ENCODE measurements at regions not wholly inside any gene's neighbourhood (a gene's known extent, or its start where the extent isn't known, plus 50 kb on each side); places are given as distances from the start of the nearest gene placed in this dataset.

DNA sequence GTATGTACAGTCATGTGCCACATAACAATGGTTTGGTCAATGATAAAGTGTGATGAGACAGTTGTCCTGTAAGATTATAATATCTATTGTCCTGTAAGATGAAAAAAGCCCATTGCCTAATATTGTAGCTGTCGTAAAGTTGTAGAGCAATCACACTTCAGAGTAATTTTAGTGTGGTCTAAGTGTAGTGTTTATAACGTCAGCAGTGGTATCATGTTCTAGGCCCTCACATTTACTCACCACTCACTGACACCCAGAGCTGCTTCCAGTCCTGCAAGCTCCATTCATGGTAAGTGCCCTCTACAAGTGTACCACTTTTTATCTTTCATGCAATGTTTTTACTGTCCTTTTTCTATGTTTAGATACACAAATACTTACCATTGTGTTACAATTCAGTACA, 259.9 kb upstream of the RAB4A start:
- intact Hi-C loops (cut with DNase I), result no loop called here
- no peaks in the 10 kb centered on the region for H3K36me3 ChIP-seq
- DNase-seq, result no peak
- 71 to 94% (median 87%) methylated on average over 2 of the region's 2 CpGs for WGBS, 3 donors
- no peak overlapping the region for H3K4me3 ChIP-seq
- H3K4me1 ChIP-seq (ENCODE audit: insufficient read depth), result peaks cover 5% of the 10 kb centered on the region
- no peak overlapping the region for H3K27ac ChIP-seq
- no peaks in the 10 kb centered on the region for H3K9me3 ChIP-seq
- no peaks in the 10 kb centered on the region for H3K27me3 ChIP-seq
- TF ChIP-seq, protein P1, sequence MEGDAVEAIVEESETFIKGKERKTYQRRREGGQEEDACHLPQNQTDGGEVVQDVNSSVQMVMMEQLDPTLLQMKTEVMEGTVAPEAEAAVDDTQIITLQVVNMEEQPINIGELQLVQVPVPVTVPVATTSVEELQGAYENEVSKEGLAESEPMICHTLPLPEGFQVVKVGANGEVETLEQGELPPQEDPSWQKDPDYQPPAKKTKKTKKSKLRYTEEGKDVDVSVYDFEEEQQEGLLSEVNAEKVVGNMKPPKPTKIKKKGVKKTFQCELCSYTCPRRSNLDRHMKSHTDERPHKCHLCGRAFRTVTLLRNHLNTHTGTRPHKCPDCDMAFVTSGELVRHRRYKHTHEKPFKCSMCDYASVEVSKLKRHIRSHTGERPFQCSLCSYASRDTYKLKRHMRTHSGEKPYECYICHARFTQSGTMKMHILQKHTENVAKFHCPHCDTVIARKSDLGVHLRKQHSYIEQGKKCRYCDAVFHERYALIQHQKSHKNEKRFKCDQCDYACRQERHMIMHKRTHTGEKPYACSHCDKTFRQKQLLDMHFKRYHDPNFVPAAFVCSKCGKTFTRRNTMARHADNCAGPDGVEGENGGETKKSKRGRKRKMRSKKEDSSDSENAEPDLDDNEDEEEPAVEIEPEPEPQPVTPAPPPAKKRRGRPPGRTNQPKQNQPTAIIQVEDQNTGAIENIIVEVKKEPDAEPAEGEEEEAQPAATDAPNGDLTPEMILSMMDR (IDR thresholded peaks at IDR 0.05), result no peak
- no peak for TF ChIP-seq POLR2A (IDR thresholded peaks at IDR 0.05)
- no peak for TF ChIP-seq EP300 (IDR thresholded peaks at IDR 0.05)

DNA sequence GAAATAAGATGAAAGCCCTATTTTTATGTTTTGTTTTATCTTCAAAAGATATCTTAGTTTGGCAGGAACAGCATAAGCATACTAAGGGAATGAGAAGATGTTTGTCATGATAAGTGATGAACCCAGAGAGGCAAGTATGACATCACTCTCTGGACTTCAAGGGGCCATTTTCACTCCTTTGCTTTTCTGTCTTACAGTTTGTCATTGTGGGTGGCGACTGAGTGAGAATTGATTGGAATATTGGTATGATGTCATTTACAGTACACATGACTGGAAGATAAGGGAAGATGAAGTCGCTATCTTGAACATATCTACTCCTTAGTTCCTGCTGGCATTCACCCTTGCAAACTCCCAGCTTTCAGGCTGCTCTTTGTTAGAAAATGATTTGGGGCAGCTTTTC, 258.1 kb upstream of the RAB4A start:
- no peak for TF ChIP-seq POLR2A (IDR thresholded peaks at IDR 0.05)
- TF ChIP-seq EP300 (IDR thresholded peaks at IDR 0.05), result no peak
- TF ChIP-seq, protein P1 (IDR thresholded peaks at IDR 0.05), result no peak
- Histone ChIP-seq H3K27me3 (no peaks in the 10 kb centered on the region), H3K4me3 (no peak overlapping the region), H3K4me1 (ENCODE audit: insufficient read depth) (peaks cover 5% of the 10 kb centered on the region), H3K27ac (no peak overlapping the region), H3K36me3 (no peaks in the 10 kb centered on the region), H3K9me3 (no peaks in the 10 kb centered on the region)
- WGBS, 3 donors, result 86 to 93% (median 90%) methylated on average over 2 of the region's 2 CpGs
- intact Hi-C loops (cut with DNase I), result no loop called here
- no peak for DNase-seq

DNA sequence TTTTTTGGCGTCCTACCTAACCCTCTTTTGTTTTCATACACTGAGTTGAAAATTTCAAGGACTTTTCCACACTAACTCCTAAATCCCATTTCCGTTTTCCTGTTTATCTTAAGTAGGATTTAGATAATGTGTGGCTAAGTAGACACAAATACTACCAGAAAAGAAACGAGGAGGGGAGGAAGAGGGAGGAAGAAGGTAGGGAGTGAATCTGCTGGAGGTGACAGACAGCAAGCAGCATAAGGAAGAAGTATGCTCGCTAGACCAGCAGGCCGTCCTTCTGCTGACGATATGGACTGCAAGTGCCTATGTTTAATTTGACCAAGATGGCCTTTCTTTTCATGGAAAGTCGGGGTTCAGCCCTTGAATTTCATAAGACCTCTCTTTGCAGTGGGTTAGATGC, 256.9 kb upstream of the RAB4A start:
- H3K27ac ChIP-seq, result no peak overlapping the region
- TF ChIP-seq POLR2A (IDR thresholded peaks at IDR 0.05) (no peak), EP300 (IDR thresholded peaks at IDR 0.05) (no peak)
- TF ChIP-seq, protein P1 (IDR thresholded peaks at IDR 0.05), result no peak

DNA sequence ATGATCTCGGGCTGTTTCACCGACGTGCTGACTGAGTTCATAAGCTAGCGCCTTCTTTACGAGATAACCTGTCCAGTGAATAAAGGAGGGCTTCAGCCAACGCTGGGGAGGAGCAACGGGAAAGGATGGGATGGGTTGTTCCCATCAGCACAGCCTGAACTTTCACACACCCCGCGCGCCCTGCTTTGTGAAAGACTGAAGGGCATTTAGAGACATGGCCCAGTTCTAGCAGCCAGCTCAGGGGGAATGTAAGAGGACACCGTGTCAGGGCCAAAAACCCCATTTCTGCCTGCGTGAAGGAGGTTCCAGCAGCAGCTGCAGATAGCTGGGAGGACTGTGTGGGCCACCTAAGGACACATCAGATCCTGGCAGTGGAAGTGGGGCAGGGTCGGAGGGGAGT, 255.1 kb upstream of the RAB4A start:
- H3K27me3 ChIP-seq, result no peaks in the 10 kb centered on the region
- H3K9me3 ChIP-seq, result no peaks in the 10 kb centered on the region
- H3K36me3 ChIP-seq, result no peaks in the 10 kb centered on the region
- intact Hi-C loops (cut with DNase I), result no loop called here
- peaks cover 5% of the 10 kb centered on the region for H3K4me1 ChIP-seq (ENCODE audit: insufficient read depth)
- TF ChIP-seq POLR2A (IDR thresholded peaks at IDR 0.05), result no peak
- no peak for TF ChIP-seq EP300 (IDR thresholded peaks at IDR 0.05)
- TF ChIP-seq, protein P1 (IDR thresholded peaks at IDR 0.05), result no peak
- H3K27ac ChIP-seq, result no peak overlapping the region
- H3K4me3 ChIP-seq, result no peak overlapping the region
- 11 to 33% (median 20%) methylated on average over 13 of the region's 13 CpGs for WGBS, 3 donors
- DNase-seq, result peak; percentile 48 to 82 (median 68)

More for the DNA sequence above, 256.9 kb upstream of the RAB4A start:
- H3K9me3 ChIP-seq, result no peaks in the 10 kb centered on the region
- intact Hi-C loops (cut with DNase I), result no loop called here
- 10 to 28% (median 17%) methylated on average over 7 of the region's 7 CpGs for WGBS, 3 donors
- no peaks in the 10 kb centered on the region for H3K36me3 ChIP-seq
- DNase-seq, result no peak
- no peaks in the 10 kb centered on the region for H3K27me3 ChIP-seq
- H3K4me3 ChIP-seq, result no peak overlapping the region
- peaks cover 5% of the 10 kb centered on the region for H3K4me1 ChIP-seq (ENCODE audit: insufficient read depth)

DNA sequence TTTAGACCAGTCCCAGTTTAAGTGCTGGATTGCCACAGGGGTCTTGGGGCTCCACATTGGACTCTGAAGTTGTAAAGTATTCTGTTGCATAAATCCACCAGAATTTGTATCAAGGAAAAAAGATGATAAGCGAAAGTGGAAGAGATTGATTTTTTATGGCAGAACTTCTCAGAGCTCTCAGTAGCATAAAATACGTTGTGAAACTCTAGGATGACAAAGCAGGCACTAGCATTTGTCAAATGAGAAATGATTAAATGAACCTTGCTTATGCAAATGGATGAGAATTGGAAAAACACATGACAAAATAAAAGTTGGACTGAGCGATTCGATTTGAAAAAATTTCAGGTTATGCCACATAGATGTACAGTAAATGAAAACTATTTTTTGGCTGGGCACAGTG, 253.8 kb upstream of the RAB4A start:
- DNase-seq, result no peak
- no peaks in the 10 kb centered on the region for H3K9me3 ChIP-seq
- WGBS, 3 donors, result 89 to 94% (median 91%) methylated on average over 4 of the region's 4 CpGs
- no peak overlapping the region for H3K27ac ChIP-seq
- H3K4me3 ChIP-seq, result no peak overlapping the region
- TF ChIP-seq EP300 (IDR thresholded peaks at IDR 0.05), result no peak
- TF ChIP-seq POLR2A (IDR thresholded peaks at IDR 0.05), result no peak
- TF ChIP-seq, protein P1 (IDR thresholded peaks at IDR 0.05), result no peak
- intact Hi-C loops (cut with DNase I), result no loop called here
- no peaks in the 10 kb centered on the region for H3K36me3 ChIP-seq
- H3K4me1 ChIP-seq (ENCODE audit: insufficient read depth), result peaks cover 5% of the 10 kb centered on the region
- H3K27me3 ChIP-seq, result no peaks in the 10 kb centered on the region

Measured in ovary (tissue), 7 donors.